ENCODE measurements at regions not wholly inside any gene's neighbourhood (a gene's known extent, or its start where the extent isn't known, plus 50 kb on each side); places are given as distances from the start of the nearest gene placed in this dataset.

DNA sequence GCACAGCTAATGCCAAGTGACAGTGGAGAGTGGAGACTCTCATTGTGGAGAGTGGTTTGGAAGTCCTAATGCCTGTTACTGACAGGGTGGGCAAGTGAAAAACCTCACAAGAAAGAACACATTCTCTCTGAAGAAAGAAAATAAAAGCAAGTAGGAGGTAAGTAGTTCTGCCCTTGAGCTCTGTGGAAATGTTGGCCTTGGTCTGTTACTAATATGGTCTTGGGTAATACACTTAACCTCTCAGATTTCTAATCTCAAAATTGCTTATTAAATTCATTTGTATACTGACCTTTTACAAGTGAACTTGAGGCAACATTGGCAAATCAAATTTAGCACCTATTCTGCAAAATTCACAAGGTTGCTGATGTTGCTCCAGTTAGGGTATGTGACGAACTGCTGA is 291.6 kb upstream of the CBLB start (continued):
- TF ChIP-seq, protein P1, sequence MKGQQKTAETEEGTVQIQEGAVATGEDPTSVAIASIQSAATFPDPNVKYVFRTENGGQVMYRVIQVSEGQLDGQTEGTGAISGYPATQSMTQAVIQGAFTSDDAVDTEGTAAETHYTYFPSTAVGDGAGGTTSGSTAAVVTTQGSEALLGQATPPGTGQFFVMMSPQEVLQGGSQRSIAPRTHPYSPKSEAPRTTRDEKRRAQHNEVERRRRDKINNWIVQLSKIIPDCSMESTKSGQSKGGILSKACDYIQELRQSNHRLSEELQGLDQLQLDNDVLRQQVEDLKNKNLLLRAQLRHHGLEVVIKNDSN (IDR thresholded peaks at IDR 0.05; ENCODE audit: borderline replicate concordance, low read depth) = no peak
- TF ChIP-seq SMC3 (IDR thresholded peaks at IDR 0.05; ENCODE audit: low read depth, low read length) = no peak
- no peak for TF ChIP-seq NFIC (IDR thresholded peaks at IDR 0.05; ENCODE audit: borderline replicate concordance)
- TF ChIP-seq, protein P2, sequence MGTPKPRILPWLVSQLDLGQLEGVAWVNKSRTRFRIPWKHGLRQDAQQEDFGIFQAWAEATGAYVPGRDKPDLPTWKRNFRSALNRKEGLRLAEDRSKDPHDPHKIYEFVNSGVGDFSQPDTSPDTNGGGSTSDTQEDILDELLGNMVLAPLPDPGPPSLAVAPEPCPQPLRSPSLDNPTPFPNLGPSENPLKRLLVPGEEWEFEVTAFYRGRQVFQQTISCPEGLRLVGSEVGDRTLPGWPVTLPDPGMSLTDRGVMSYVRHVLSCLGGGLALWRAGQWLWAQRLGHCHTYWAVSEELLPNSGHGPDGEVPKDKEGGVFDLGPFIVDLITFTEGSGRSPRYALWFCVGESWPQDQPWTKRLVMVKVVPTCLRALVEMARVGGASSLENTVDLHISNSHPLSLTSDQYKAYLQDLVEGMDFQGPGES (IDR thresholded peaks at IDR 0.05; ENCODE audit: low read depth, low read length) = no peak
- TF ChIP-seq MEF2A (IDR thresholded peaks at IDR 0.05; ENCODE audit: borderline replicate concordance, low read depth) = no peak
- no peak for TF ChIP-seq FOXM1 (IDR thresholded peaks at IDR 0.05; ENCODE audit: low read depth)
- no peak for TF ChIP-seq GABPA (IDR thresholded peaks at IDR 0.05; ENCODE audit: low read depth)
- no peak for TF ChIP-seq RFX5 (IDR thresholded peaks at IDR 0.05; ENCODE audit: low read length)

DNA sequence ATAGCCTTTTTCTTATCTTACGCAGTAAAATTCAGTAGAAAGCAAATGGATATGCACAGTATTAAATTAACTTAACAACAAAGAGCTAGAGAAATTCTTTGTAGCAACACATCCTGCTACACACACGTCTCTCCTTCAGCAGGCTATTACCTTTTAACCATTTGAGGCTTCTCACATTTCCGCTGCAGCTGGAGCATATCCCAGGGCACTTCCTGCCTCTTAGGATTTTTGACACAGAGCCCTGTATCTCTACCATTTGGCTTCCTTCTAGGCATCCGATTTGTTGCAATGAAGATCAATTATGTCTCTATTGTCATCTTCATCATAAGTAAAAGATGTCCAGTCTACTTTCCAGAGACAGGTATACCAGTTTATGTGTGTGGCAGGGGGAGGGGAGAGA is 292.4 kb upstream of the CBLB start:
- WGBS (ENCODE audit: low lambda C conversion rate) = 62% methylated on average over 4 of the region's 4 CpGs
- Histone ChIP-seq H3K4me1 (ENCODE audit: control insufficient read depth in 1 of 2, insufficient read depth in 2 of 2, low read depth in 1 of 2, low read length in 1 of 2) (no peaks in the 10 kb centered on the region; a peak in 2 of 4 replicates), H3K27me3 (ENCODE audit: insufficient read depth) (no peaks in the 10 kb centered on the region), H3K27ac (ENCODE audit: low read depth in 2 of 2, low read length in 1 of 2) (no peak overlapping the region), H3K9me3 (no peaks in the 10 kb centered on the region), H2AFZ (ENCODE audit: low read depth) (no peak overlapping the region), H3K36me3 (replicated peaks in 1 of 2; ENCODE audit: control insufficient read depth in 1 of 2, insufficient read depth in 2 of 2, low read length in 1 of 2) (no peaks in the 10 kb centered on the region), H3K4me3 (ENCODE audit: low read depth in 2 of 2, low read length in 1 of 2) (no peak overlapping the region), H3K9ac (no peak overlapping the region), H3F3A (replicated peaks; ENCODE audit: insufficient read depth) (no peaks in the 10 kb centered on the region), H3K79me2 (ENCODE audit: insufficient read depth) (no peaks in the 10 kb centered on the region), H3K9me2 (no peaks in the 10 kb centered on the region), H3K4me2 (no peak overlapping the region), H4K20me1 (ENCODE audit: insufficient read depth) (no peaks in the 10 kb centered on the region)
- ChIA-PET POLR2A (no interaction called here), CTCF (no interaction called here)
- no peak for DNase-seq
- TF ChIP-seq TEAD4 (IDR thresholded peaks at IDR 0.05; ENCODE audit: borderline replicate concordance, insufficient read depth) = no peak
- TF ChIP-seq NFIC (IDR thresholded peaks at IDR 0.05; ENCODE audit: borderline replicate concordance) = no peak
- TF ChIP-seq, protein P3, sequence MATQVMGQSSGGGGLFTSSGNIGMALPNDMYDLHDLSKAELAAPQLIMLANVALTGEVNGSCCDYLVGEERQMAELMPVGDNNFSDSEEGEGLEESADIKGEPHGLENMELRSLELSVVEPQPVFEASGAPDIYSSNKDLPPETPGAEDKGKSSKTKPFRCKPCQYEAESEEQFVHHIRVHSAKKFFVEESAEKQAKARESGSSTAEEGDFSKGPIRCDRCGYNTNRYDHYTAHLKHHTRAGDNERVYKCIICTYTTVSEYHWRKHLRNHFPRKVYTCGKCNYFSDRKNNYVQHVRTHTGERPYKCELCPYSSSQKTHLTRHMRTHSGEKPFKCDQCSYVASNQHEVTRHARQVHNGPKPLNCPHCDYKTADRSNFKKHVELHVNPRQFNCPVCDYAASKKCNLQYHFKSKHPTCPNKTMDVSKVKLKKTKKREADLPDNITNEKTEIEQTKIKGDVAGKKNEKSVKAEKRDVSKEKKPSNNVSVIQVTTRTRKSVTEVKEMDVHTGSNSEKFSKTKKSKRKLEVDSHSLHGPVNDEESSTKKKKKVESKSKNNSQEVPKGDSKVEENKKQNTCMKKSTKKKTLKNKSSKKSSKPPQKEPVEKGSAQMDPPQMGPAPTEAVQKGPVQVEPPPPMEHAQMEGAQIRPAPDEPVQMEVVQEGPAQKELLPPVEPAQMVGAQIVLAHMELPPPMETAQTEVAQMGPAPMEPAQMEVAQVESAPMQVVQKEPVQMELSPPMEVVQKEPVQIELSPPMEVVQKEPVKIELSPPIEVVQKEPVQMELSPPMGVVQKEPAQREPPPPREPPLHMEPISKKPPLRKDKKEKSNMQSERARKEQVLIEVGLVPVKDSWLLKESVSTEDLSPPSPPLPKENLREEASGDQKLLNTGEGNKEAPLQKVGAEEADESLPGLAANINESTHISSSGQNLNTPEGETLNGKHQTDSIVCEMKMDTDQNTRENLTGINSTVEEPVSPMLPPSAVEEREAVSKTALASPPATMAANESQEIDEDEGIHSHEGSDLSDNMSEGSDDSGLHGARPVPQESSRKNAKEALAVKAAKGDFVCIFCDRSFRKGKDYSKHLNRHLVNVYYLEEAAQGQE (IDR thresholded peaks at IDR 0.05; ENCODE audit: low read depth, low read length) = no peak
- TF ChIP-seq, protein P1 (IDR thresholded peaks at IDR 0.05; ENCODE audit: borderline replicate concordance, low read depth) = no peak
- no peak for TF ChIP-seq ELF1 (IDR thresholded peaks at IDR 0.05)
- TF ChIP-seq, protein P4, sequence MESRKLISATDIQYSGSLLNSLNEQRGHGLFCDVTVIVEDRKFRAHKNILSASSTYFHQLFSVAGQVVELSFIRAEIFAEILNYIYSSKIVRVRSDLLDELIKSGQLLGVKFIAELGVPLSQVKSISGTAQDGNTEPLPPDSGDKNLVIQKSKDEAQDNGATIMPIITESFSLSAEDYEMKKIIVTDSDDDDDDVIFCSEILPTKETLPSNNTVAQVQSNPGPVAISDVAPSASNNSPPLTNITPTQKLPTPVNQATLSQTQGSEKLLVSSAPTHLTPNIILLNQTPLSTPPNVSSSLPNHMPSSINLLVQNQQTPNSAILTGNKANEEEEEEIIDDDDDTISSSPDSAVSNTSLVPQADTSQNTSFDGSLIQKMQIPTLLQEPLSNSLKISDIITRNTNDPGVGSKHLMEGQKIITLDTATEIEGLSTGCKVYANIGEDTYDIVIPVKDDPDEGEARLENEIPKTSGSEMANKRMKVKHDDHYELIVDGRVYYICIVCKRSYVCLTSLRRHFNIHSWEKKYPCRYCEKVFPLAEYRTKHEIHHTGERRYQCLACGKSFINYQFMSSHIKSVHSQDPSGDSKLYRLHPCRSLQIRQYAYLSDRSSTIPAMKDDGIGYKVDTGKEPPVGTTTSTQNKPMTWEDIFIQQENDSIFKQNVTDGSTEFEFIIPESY (IDR thresholded peaks at IDR 0.05; ENCODE audit: borderline replicate concordance, low read depth) = no peak
- TF ChIP-seq, protein P2 (IDR thresholded peaks at IDR 0.05; ENCODE audit: low read depth, low read length) = no peak
- TF ChIP-seq CHD2 (IDR thresholded peaks at IDR 0.05; ENCODE audit: low read length, partially characterized antibody) = no peak
- no peak for TF ChIP-seq GABPA (IDR thresholded peaks at IDR 0.05; ENCODE audit: low read depth)
- no peak for TF ChIP-seq RXRA (IDR thresholded peaks at IDR 0.05; ENCODE audit: borderline replicate concordance, low read depth)
- TF ChIP-seq, protein P5, sequence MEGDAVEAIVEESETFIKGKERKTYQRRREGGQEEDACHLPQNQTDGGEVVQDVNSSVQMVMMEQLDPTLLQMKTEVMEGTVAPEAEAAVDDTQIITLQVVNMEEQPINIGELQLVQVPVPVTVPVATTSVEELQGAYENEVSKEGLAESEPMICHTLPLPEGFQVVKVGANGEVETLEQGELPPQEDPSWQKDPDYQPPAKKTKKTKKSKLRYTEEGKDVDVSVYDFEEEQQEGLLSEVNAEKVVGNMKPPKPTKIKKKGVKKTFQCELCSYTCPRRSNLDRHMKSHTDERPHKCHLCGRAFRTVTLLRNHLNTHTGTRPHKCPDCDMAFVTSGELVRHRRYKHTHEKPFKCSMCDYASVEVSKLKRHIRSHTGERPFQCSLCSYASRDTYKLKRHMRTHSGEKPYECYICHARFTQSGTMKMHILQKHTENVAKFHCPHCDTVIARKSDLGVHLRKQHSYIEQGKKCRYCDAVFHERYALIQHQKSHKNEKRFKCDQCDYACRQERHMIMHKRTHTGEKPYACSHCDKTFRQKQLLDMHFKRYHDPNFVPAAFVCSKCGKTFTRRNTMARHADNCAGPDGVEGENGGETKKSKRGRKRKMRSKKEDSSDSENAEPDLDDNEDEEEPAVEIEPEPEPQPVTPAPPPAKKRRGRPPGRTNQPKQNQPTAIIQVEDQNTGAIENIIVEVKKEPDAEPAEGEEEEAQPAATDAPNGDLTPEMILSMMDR (IDR thresholded peaks at IDR 0.05) = no peak
- no peak for TF ChIP-seq POLR2AphosphoS5 (IDR thresholded peaks at IDR 0.05; ENCODE audit: low read depth, low read length)
- TF ChIP-seq FOXM1 (IDR thresholded peaks at IDR 0.05; ENCODE audit: low read depth) = no peak
- no peak for TF ChIP-seq MEF2A (IDR thresholded peaks at IDR 0.05; ENCODE audit: borderline replicate concordance, low read depth)
- no peak for TF ChIP-seq RCOR1 (IDR thresholded peaks at IDR 0.05; ENCODE audit: low read length)
- TF ChIP-seq NRF1 (IDR thresholded peaks at IDR 0.05; ENCODE audit: low read depth, low read length) = no peak

Measured in SK-N-SH (cell line).